ENCODE measurements at regions not wholly inside any gene's neighbourhood (a gene's known extent, or its start where the extent isn't known, plus 50 kb on each side); places are given as distances from the start of the nearest gene placed in this dataset.

DNA sequence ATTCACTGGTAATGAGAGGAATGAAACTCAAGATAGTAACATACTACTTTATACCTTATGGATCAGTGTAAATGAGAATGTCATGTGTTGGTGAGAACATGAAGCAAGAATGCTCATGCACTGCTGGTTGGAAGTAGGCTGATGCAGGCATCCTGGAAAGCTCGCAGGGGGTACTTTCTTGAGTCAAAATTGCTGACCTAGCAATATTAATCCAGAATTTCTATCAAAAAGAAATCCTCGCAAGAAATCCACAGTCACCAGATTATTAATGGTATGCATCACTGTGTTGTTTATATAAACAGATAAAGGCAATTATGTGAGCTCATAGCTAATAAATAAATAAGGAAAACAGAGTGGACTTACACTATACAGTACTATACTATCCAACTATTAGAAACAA lies 713.7 kb upstream of the PKDCC start:
- TF ChIP-seq CTCF (conservative IDR thresholded peaks at IDR 0.05; ENCODE audit: low read length) (no peak), EZH2phosphoT487 (IDR thresholded peaks at IDR 0.05; ENCODE audit: borderline replicate concordance, low read depth, low read length) (no peak)
